Fibroblast of lung (primary cell): ENCODE measurements at regions not wholly inside any gene's neighbourhood (a gene's known extent, or its start where the extent isn't known, plus 50 kb on each side); places are given as distances from the start of the nearest gene placed in this dataset.

Source experiments
- DNase-seq, 2 donors: peaks; one replicate each; pipeline versions ENCODE4 v3.0.0 to v3.0.0-alpha.2; 2010; ENCODE audit warnings: low read depth in 2 of 2
- H2AFZ ChIP-seq: 2 replicates; pipeline ENCODE4 v1.5.1; 2012; ENCODE audit warnings: low read length, control low read depth, inconsistent platforms
- H3K27ac ChIP-seq: 2 replicates; pipeline ENCODE4 v1.5.1; 2011; ENCODE audit warnings: low read length, control low read depth; ENCODE audit not compliant: insufficient read depth
- H3K27me3 ChIP-seq: 2 replicates; pipeline ENCODE4 v1.5.1; 2011; ENCODE audit warnings: mild to moderate bottlenecking, low read length; ENCODE audit not compliant: control insufficient read depth, insufficient read depth
- H3K36me3 ChIP-seq: 2 replicates; pipeline ENCODE4 v1.5.1; 2011; ENCODE audit warnings: low read length; ENCODE audit not compliant: control insufficient read depth, insufficient read depth
- H3K4me1 ChIP-seq: 2 replicates; pipeline ENCODE4 v1.5.1; 2011; ENCODE audit warnings: low read length; ENCODE audit not compliant: control insufficient read depth, insufficient read depth; ENCODE audit errors: extremely low read depth
- H3K4me2 ChIP-seq: 2 replicates; pipeline ENCODE4 v1.5.1; 2011; ENCODE audit warnings: low read length, control low read depth; ENCODE audit not compliant: insufficient read depth; ENCODE audit errors: extremely low read depth
- H3K4me3 ChIP-seq, 4 experiments: fragments of 200-600 bp in 1 of 4; sonication (generic) in 1 of 4; replicated peaks in 1 of 4; 2 replicates each; pipeline ENCODE4 v1.5.1; 2011 to 2016; ENCODE audit warnings: low read length in 4 of 4, low read depth in 3 of 4, mild to moderate bottlenecking in 3 of 4, control low read depth in 2 of 4, inconsistent platforms in 1 of 4, mixed read lengths in 1 of 4; ENCODE audit not compliant: insufficient read depth in 1 of 4; ENCODE audit errors: control extremely low read depth in 1 of 4
- H3K79me2 ChIP-seq: 2 replicates; pipeline ENCODE4 v1.5.1; 2012; ENCODE audit warnings: mild to moderate bottlenecking, low read length, inconsistent platforms; ENCODE audit not compliant: control insufficient read depth, insufficient read depth
- H3K9ac ChIP-seq: 2 replicates; pipeline ENCODE4 v1.5.1; 2011; ENCODE audit warnings: mild to moderate bottlenecking, low read length, control low read depth; ENCODE audit not compliant: insufficient read depth
- H3K9me3 ChIP-seq: 2 replicates; pipeline ENCODE4 v1.5.1; 2012; ENCODE audit warnings: low read depth, low read length; ENCODE audit not compliant: control insufficient read depth, insufficient read depth
- H4K20me1 ChIP-seq: 2 replicates; pipeline ENCODE4 v1.5.1; 2011; ENCODE audit warnings: low read length; ENCODE audit not compliant: control insufficient read depth, insufficient read depth; ENCODE audit errors: extremely low read depth
- CTCF ChIP-seq, 2 donors: IDR thresholded peaks in 1 of 2; conservative IDR thresholded peaks in 1 of 2; 1 replicate in 1 of 2; 2 replicates in 1 of 2; pipeline ENCODE4 v1.5.1; 2011 to 2012; ENCODE audit warnings: low read length in 2 of 2, control low read depth in 1 of 2, inconsistent platforms in 1 of 2, low read depth in 1 of 2, mild to moderate bottlenecking in 1 of 2
- EZH2 ChIP-seq: IDR thresholded peaks from 2 replicates; pipeline ENCODE4 v1.5.1; 2012; ENCODE audit warnings: low read length, control low read depth, mild to moderate bottlenecking; ENCODE audit errors: missing control alignments

GRCh38 chr2:5504756-5505155, 187.4 kb upstream of the SOX11 start:
- Histone ChIP-seq H3K4me2 (no peak overlapping the region), H3K9me3 (peaks cover 5% of the 10 kb centered on the region), H2AFZ (no peak overlapping the region), H3K4me3 (no peak overlapping the region), H3K4me1 (no peaks in the 10 kb centered on the region), H4K20me1 (no peaks in the 10 kb centered on the region), H3K36me3 (no peaks in the 10 kb centered on the region), H3K9ac (no peak overlapping the region), H3K79me2 (no peaks in the 10 kb centered on the region), H3K27ac (no peak overlapping the region), H3K27me3 (no peaks in the 10 kb centered on the region)
- TF ChIP-seq EZH2 (no peak), CTCF (conservative IDR thresholded peaks at IDR 0.05 in 1 of 2, IDR thresholded peaks at IDR 0.05 in 1 of 2; ENCODE audit: low read depth in 1 of 2, low read length in 2 of 2) (no peak)
- DNase-seq = no peak

- Histone ChIP-seq H3K27ac (no peak overlapping the region), H3K9ac (no peak overlapping the region), H4K20me1 (no peaks in the 10 kb centered on the region), H3K9me3 (peaks cover 9% of the 10 kb centered on the region), H3K36me3 (no peaks in the 10 kb centered on the region), H2AFZ (no peak overlapping the region), H3K4me3 (no peak overlapping the region), H3K27me3 (no peaks in the 10 kb centered on the region), H3K4me2 (no peak overlapping the region), H3K4me1 (no peaks in the 10 kb centered on the region), H3K79me2 (no peaks in the 10 kb centered on the region)
- no peak for TF ChIP-seq EZH2
- DNase-seq = no peak
These were observed 184.8 kb upstream of the SOX11 start for GRCh38 chr2:5507367-5507766.

DNA sequence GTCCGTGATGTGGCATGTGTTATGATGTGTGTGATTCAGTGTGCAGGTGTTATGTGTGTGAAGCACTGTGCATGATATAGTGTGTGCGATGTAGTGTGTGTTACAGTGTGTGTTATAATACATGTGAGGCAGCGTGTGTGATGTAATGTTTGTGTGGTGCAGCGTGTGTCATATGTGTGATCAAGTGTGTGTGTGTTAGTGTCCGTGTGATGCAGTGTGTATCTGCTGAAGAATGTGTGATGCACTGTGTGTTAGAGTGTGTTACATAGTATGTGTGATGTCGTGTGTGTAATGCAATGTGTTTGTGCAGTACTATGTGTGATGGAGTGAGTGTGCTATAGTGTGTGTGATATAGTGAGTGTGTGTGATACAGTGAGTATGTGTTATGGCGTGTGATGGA, 182.8 kb upstream of the SOX11 start:
- H3K9me3 ChIP-seq = peaks cover 9% of the 10 kb centered on the region
- DNase-seq = no peak

More for the DNA sequence above, 182.8 kb upstream of the SOX11 start:
- H3K9ac ChIP-seq = no peak overlapping the region
- H3K4me1 ChIP-seq = no peaks in the 10 kb centered on the region
- H3K27me3 ChIP-seq = no peaks in the 10 kb centered on the region
- no peak overlapping the region for H3K27ac ChIP-seq
- no peaks in the 10 kb centered on the region for H4K20me1 ChIP-seq
- no peaks in the 10 kb centered on the region for H3K36me3 ChIP-seq
- no peak overlapping the region for H3K4me2 ChIP-seq
- no peak overlapping the region for H3K4me3 ChIP-seq
- TF ChIP-seq CTCF (conservative IDR thresholded peaks at IDR 0.05 in 1 of 2, IDR thresholded peaks at IDR 0.05 in 1 of 2; ENCODE audit: low read depth in 1 of 2, low read length in 2 of 2) = no peak
- no peak for TF ChIP-seq EZH2
- H2AFZ ChIP-seq = no peak overlapping the region
- H3K79me2 ChIP-seq = no peaks in the 10 kb centered on the region
